Keratinocyte (primary cell): ENCODE measurements at regions not wholly inside any gene's neighbourhood (a gene's known extent, or its start where the extent isn't known, plus 50 kb on each side); places are given as distances from the start of the nearest gene placed in this dataset.

Experiments
- DNase-seq: peaks from one replicate; pipeline ENCODE4 v3.0.0-alpha.2; 2011; ENCODE audit warnings: low read depth, missing footprints, low spot score
- FAIRE-seq: peaks from 2 replicates; lab custom pipeline; 2011; peaks lifted over from hg19 to GRCh38; lab: Jason Lieb, UNC
- H2AFZ ChIP-seq: 2 replicates; pipeline ENCODE4 v1.6.0; 2012; ENCODE audit warnings: low read length, control low read depth, inconsistent platforms; ENCODE audit not compliant: control insufficient read depth
- H3K27ac ChIP-seq: 2 replicates; pipeline ENCODE4 v1.5.1; 2011; ENCODE audit warnings: low read length; ENCODE audit not compliant: control insufficient read depth, insufficient read depth
- H3K27me3 ChIP-seq: 3 replicates; pipeline ENCODE4 v1.6.0; 2011; ENCODE audit warnings: low read length; ENCODE audit not compliant: control insufficient read depth, insufficient read depth; ENCODE audit errors: extremely low read depth
- H3K36me3 ChIP-seq, 2 experiments: 2 replicates in 1 of 2; 3 replicates in 1 of 2; pipeline ENCODE4 v1.5.1; 2011; ENCODE audit warnings: low read length in 2 of 2, mild to moderate bottlenecking in 1 of 2; ENCODE audit not compliant: control insufficient read depth in 2 of 2, insufficient read depth in 2 of 2; ENCODE audit errors: extremely low read depth in 1 of 2
- H3K4me1 ChIP-seq: 3 replicates; pipeline ENCODE4 v1.5.1; 2011; ENCODE audit warnings: low read length; ENCODE audit not compliant: control insufficient read depth, insufficient read depth; ENCODE audit errors: extremely low read depth
- H3K4me2 ChIP-seq: 3 replicates; pipeline ENCODE4 v1.6.0; 2011; ENCODE audit warnings: low read depth, low read length; ENCODE audit not compliant: control insufficient read depth, insufficient read depth; ENCODE audit errors: extremely low read depth
- H3K4me3 ChIP-seq, 3 experiments: fragments of 200-600 bp in 1 of 3; sonication (generic) in 1 of 3; 2 replicates in 2 of 3; 3 replicates in 1 of 3; pipeline ENCODE4 v1.5.1; 2011 to 2016; ENCODE audit warnings: low read length in 3 of 3, mild to moderate bottlenecking in 3 of 3, control low read depth in 2 of 3, inconsistent platforms in 1 of 3, low read depth in 1 of 3, mixed read lengths in 1 of 3, mixed run types in 1 of 3, moderate library complexity in 1 of 3; ENCODE audit not compliant: control insufficient read depth in 2 of 3, insufficient read depth in 2 of 3; ENCODE audit errors: extremely low read depth in 1 of 3
- H3K79me2 ChIP-seq: 2 replicates; pipeline ENCODE4 v1.6.0; 2012; ENCODE audit warnings: low read length; ENCODE audit not compliant: control insufficient read depth, insufficient read depth
- H3K9ac ChIP-seq: 3 replicates; pipeline ENCODE4 v1.6.0; 2011; ENCODE audit warnings: low read length; ENCODE audit not compliant: control insufficient read depth, insufficient read depth; ENCODE audit errors: extremely low read depth
- H3K9me1 ChIP-seq: 3 replicates; pipeline ENCODE4 v1.6.0; 2011; ENCODE audit warnings: low read length; ENCODE audit not compliant: control insufficient read depth, insufficient read depth; ENCODE audit errors: extremely low read depth
- H3K9me3 ChIP-seq: 2 replicates; pipeline ENCODE4 v1.5.1; 2012; ENCODE audit warnings: low read depth, low read length; ENCODE audit not compliant: control insufficient read depth
- H4K20me1 ChIP-seq: 3 replicates; pipeline ENCODE4 v1.6.0; 2011; ENCODE audit warnings: low read length; ENCODE audit not compliant: control insufficient read depth, insufficient read depth; ENCODE audit errors: extremely low read depth
- CTCF ChIP-seq, 3 experiments: IDR thresholded peaks in 1 of 3; conservative IDR thresholded peaks in 1 of 3; optimal IDR thresholded peaks in 1 of 3; 2 replicates in 2 of 3; 3 replicates in 1 of 3; pipeline versions ENCODE3 to v1.5.1; 2011; ENCODE audit warnings: low read length in 3 of 3, mild to moderate bottlenecking in 3 of 3, moderate library complexity in 2 of 3, control low read depth in 1 of 3, inconsistent platforms in 1 of 3; ENCODE audit not compliant: insufficient read depth in 2 of 3; ENCODE audit errors: extremely low read depth in 1 of 3
- EZH2 ChIP-seq: IDR thresholded peaks from one replicate; pipeline ENCODE4 v1.6.1; 2012; ENCODE audit warnings: inconsistent platforms, mild to moderate bottlenecking, low read length, moderate library complexity
- dilution Hi-C: fragments of 300-500 bp; cut with MboI; formaldehyde crosslinking; loops from one replicate; pipeline ENCODE4 v1.7.0; 2020; ENCODE audit warnings: low sequenced_read_pairs; ENCODE audit not compliant: extremely low pct_ligation_motif_present

- Histone ChIP-seq H3K4me3 (no peak overlapping the region), H4K20me1 (no peaks in the 10 kb centered on the region), H3K9me1 (no peaks in the 10 kb centered on the region), H3K4me1 (peaks cover 5% of the 10 kb centered on the region), H3K36me3 (no peaks in the 10 kb centered on the region), H3K27ac (no peak overlapping the region), H3K79me2 (no peaks in the 10 kb centered on the region), H2AFZ (no peak overlapping the region), H3K4me2 (no peak overlapping the region), H3K27me3 (no peaks in the 10 kb centered on the region), H3K9me3 (no peaks in the 10 kb centered on the region), H3K9ac (no peak overlapping the region)
- dilution Hi-C loops = no loop called here
- DNase-seq = no peak
- FAIRE-seq = no peak
- TF ChIP-seq EZH2 (no peak), CTCF (optimal IDR thresholded peaks at IDR 0.05 in 1 of 3, IDR thresholded peaks at IDR 0.05 in 1 of 3, conservative IDR thresholded peaks at IDR 0.05 in 1 of 3; ENCODE audit: extremely low read depth in 1 of 3, insufficient read depth in 2 of 3, low read length in 3 of 3) (no peak)
Measured at GRCh38 chr14:55832974-55833373, 253.0 kb downstream of the KTN1 start.

GRCh38 chr14:55834390-55834789, 254.4 kb downstream of the KTN1 start:
- no peak overlapping the region for H3K27ac ChIP-seq
- H3K9ac ChIP-seq = no peak overlapping the region
- dilution Hi-C loops = no loop called here
- no peak for FAIRE-seq
- H4K20me1 ChIP-seq = no peaks in the 10 kb centered on the region
- no peaks in the 10 kb centered on the region for H3K9me3 ChIP-seq
- H3K36me3 ChIP-seq = no peaks in the 10 kb centered on the region
- no peak overlapping the region for H3K4me3 ChIP-seq
- H3K4me2 ChIP-seq = no peak overlapping the region
- TF ChIP-seq EZH2 (no peak), CTCF (optimal IDR thresholded peaks at IDR 0.05 in 1 of 3, IDR thresholded peaks at IDR 0.05 in 1 of 3, conservative IDR thresholded peaks at IDR 0.05 in 1 of 3; ENCODE audit: extremely low read depth in 1 of 3, insufficient read depth in 2 of 3, low read length in 3 of 3) (no peak)
- H3K4me1 ChIP-seq = peaks cover 5% of the 10 kb centered on the region
- H3K79me2 ChIP-seq = no peaks in the 10 kb centered on the region
- H2AFZ ChIP-seq = no peak overlapping the region
- no peaks in the 10 kb centered on the region for H3K9me1 ChIP-seq
- no peak for DNase-seq
- no peaks in the 10 kb centered on the region for H3K27me3 ChIP-seq
